HG02970 (cell line): ENCODE measurements at regions not wholly inside any gene's neighbourhood (a gene's known extent, or its start where the extent isn't known, plus 50 kb on each side); places are given as distances from the start of the nearest gene placed in this dataset.
"Not testable (repeated sequence)": the region's sequence is repeated elsewhere in the genome, so short reads cannot be mapped to it uniquely, and the experiment has no call there.

Experiments
- ATAC-seq: cut with Tn5 transposase; IDR thresholded peaks from one replicate; pipeline ENCODE4 v1.9.1; 2021; ENCODE audit warnings: mild to moderate bottlenecking, moderate library complexity, moderate number of reproducible peaks; ENCODE audit not compliant: unreplicated experiment, low FRiP score

GRCh38 chrX:50967736-50968135 is 57.2 kb downstream of the BMP15 start:
- ATAC-seq: no peak

GRCh38 chrX:50968871-50969635 is 58.5 kb downstream of the BMP15 start:
- ATAC-seq: not testable (repeated sequence)

DNA sequence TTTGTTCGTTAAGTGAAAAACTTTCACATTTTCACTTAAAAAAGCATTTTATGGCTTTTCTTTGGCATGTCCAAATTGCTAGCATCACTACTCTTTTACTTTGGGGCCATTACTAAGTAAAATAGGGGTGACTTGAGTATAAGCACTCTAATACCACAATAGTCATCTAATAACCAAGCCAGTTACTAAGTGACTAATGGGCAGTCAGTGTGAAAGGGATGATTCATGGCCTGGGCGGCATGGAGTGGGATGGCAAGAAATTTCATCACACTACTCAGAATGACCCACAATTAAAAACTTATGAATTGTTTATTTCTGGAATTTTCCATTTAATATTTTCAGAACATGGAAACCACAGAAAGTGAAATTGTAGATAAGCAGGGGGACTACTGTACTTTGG is 60.9 kb downstream of the BMP15 start:
- no peak for ATAC-seq

DNA sequence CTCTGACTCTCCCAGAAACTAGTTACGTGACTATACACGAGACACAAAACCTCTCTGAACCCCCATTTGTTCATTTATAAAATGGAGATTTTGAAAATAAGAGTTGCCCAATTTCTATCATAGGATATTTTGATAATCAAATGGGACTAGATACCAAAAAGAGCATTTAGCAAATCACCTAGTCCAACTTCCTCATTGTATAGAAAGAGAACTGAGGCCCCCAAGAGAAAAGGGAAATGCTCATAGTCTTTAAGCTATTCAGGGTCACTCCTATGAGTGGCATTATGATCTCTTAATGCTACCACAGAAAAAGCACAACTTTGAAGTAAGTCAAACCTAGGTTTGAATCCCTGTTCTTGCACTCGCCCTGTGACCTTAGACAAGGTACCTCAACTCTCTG is 62.7 kb downstream of the BMP15 start:
- no peak for ATAC-seq

DNA sequence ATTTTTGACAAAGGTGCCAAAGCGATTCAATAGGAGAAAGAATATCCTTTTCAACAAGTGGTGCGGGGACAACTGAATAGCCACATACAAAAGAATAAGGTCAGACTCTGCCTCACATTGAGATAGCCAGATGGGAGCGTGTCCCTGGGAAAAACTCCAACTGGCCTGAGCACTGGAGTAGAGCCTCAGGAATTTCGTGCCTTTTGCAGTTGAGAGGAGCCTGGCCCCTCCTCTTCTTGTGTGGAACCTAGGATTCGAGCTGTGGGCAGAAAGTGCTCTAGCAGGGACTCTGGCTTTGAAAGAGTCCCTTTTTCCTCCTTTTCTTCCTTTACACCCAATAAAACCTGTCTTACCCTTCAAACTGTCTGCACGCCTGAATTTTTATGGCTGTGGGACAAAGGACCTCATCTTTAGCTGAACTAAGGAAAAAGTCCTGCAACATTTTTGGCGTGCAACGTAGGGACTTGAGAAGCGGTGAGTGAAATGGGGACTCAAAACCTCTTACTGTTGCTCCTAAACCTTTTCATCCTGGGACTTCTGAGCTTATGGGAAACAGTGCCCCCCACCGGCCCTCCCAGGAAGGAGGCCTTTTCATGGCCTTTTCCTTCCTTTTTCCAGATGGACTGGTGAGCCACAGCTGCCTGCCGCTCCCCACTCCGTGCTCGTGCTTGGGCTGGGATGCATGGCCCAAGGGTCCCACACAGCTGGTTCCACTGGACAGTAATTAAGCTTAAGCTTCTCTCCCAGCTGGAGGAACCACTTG is 68.6 kb downstream of the BMP15 start:
- no peak for ATAC-seq

- ATAC-seq: no peak
Observed at GRCh38 chrX:50980251-50980650, 69.7 kb downstream of the BMP15 start.

- no peak for ATAC-seq
Observed at GRCh38 chrX:50988649-50989048, 78.1 kb downstream of the BMP15 start.

DNA sequence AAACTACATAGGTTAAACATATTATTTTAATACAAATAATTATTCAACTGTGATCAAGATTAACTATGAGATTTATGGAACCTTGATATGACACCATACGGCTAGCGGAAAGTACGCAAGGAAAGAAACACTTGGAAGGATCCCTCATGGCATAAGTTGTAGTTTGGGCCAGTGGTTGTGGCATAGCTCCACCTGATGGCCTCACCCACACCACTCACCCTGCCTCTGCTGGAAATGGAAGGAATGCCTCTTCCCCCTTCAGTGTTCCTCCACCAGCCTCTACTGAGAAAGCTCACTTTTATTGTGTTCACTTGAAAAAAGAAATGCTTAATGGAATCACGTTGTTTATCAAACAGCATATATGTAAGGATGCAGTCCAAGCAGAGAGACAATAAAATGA is 86.4 kb downstream of the BMP15 start:
- ATAC-seq: no peak

- ATAC-seq: not testable (repeated sequence)
Observed at GRCh38 chrX:51000384-51000783, 89.8 kb downstream of the BMP15 start.

DNA sequence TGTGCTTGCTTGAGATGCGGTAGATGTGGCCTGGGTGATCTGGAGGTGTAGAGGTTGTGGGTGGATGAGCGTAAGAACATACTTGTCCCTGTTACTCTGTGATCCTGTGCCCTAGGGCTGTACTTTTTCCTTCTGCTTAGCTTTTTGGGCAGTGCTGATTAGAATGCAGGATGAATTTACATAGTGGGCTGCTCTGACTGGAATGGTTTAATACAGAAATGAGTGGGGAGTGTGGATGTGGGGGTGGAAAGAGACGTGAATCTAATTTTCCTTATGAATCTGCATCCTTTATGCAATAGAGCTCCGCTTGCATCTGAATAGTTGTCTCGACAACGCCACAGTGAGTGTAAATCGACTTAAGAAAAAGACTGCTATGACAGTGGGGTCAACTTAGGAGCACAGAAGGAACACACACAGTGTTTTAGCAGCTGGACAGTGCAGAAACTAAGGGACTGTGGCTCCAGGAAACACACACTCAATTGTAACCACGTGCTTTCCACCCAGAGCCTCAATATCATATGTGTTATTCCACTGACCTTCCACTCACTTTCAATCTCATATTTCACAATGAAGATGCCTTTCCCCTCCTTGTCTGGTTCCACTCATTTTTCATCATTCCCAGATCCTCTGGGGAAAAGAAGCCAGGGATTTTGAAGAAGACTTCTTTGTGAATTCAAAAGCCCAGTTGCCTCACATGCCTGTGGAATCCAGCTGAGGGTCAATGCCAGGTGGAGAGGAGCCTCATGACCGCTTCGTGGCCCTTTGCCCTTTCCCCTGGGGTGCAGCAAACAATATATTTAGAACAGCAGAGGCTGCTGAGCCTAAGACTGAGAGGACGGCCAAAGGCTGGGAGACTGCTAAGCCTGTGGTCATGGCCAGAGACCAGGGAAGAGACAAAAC is 91.4 kb downstream of the BMP15 start:
- ATAC-seq: not testable (repeated sequence)

- no peak for ATAC-seq
Observed at GRCh38 chrX:51006064-51006463, 95.5 kb downstream of the BMP15 start.

- peak; percentile 58 for ATAC-seq
Observed at GRCh38 chrX:51024106-51024696, 113.7 kb downstream of the BMP15 start.

DNA sequence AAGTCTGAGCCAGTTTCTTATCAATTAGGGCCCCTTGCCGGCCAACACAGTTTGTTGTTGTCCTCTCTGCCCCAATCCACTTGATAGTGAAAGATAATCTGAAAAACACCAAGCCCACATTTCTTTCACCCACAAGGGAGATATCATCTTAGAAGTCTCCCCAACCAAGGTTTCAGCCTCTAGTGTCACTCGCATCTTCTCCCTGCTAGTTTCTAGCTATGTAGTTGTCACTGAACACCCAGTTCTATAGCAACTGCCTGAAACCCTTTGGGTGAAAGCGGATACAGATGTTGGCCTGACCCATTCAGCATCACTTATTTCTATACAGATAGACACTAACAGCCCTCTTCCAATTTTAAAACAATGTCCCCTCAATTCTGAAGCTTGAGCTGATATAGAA is 116.3 kb downstream of the BMP15 start:
- ATAC-seq: no peak

- no peak for ATAC-seq
Observed at GRCh38 chrX:51035746-51036145, 125.2 kb downstream of the BMP15 start.

DNA sequence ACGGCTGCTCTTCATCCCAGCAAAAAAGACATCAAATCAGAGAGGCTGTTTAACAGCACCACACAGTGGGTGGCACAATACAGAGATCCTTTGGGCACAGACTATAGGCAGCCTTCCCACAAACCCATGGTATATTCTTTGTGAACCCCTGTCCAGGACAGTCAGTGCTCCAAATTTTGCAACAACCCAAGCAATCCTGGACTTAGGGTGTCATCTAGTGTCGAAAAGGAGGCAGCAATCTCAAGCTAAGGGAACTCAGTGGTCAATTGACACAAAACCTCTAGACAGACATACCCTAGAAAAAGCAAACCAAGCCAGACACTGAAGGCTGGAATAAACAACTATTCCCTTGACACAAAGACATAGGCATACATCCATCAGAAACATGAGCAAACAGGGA is 137.4 kb downstream of the BMP15 start:
- ATAC-seq: no peak

- ATAC-seq: no peak
Observed at GRCh38 chrX:51053741-51054140, 143.2 kb downstream of the BMP15 start.

- ATAC-seq: no peak
Observed at GRCh38 chrX:51098046-51098445, 187.5 kb downstream of the BMP15 start.

GRCh38 chrX:51119058-51119926 is 208.8 kb downstream of the BMP15 start:
- ATAC-seq: not testable (repeated sequence)

- ATAC-seq: not testable (repeated sequence)
Observed at GRCh38 chrX:51125743-51126142, 206.9 kb upstream of the NUDT10 start.
